HCT116 (cell line): ENCODE measurements at regions not wholly inside any gene's neighbourhood (a gene's known extent, or its start where the extent isn't known, plus 50 kb on each side); places are given as distances from the start of the nearest gene placed in this dataset.

ENCODE experiments used
- ATAC-seq: fragments of 200-7000 bp; cut with Tn5 transposase; 2 replicates; pipeline ENCODE4 v1.9.1; 2020; ENCODE audit warnings: mild to moderate bottlenecking, moderate library complexity
- BruUV-seq: library from RNA; stranded (reverse); fragments of 400-500 nt; replicated peaks from 2 replicates; lab custom pipeline; 2021; lab: Mats Ljungman, UMichigan
- CTCF ChIA-PET: fragments of 300-600 bp; sonication (Branson Sonifier 250); formaldehyde crosslinking; loops from one replicate; lab custom pipeline; 2021; ENCODE audit warnings: antibody characterized with exemption; lab: Charles Lee
- POLR2A ChIA-PET: fragments of 300-600, 350-600 bp; sonication (Branson Sonifier 250); formaldehyde crosslinking; loops from one replicate; lab custom pipeline; 2021; ENCODE audit warnings: antibody characterized with exemption; lab: Charles Lee
- RAD21 ChIA-PET, 2 experiments: fragments of 300-600 bp; sonication (Branson Sonifier 250); formaldehyde crosslinking; loops; one replicate each; lab custom pipeline; 2023; ENCODE audit warnings: low total read pairs in 2 of 2; ENCODE audit not compliant: uncharacterized antibody in 2 of 2, unreplicated experiment in 2 of 2, low non-redundant PET in 1 of 2; lab: Charles Lee
- DNase-seq: peaks from one replicate; pipeline ENCODE4 v3.0.0-alpha.2; 2010; ENCODE audit warnings: low read depth, low spot score
- H2AFZ ChIP-seq: fragments of 200-600 bp; shearing (Covaris generic), sonication (generic); 2 replicates; pipeline ENCODE4 v1.6.1; 2017; ENCODE audit warnings: low read depth, mixed run types, mixed read lengths, antibody characterized with exemption, low read length; ENCODE audit not compliant: poor library complexity, severe bottlenecking
- H3K27ac ChIP-seq: 2 replicates; pipeline ENCODE4 v1.5.1; 2012; ENCODE audit warnings: low read depth, low read length
- H3K27me3 ChIP-seq: fragments of 200-600 bp; sonication (generic); 2 replicates; pipeline ENCODE4 v1.6.1; 2016; ENCODE audit warnings: mixed run types, low read length, mixed read lengths; ENCODE audit not compliant: insufficient read depth
- H3K36me3 ChIP-seq, 2 experiments: fragments of 200-500 bp in 1 of 2; fragments of 200-600 bp in 1 of 2; sonication (Bioruptor generic) in 1 of 2; sonication (generic) in 1 of 2; 2 replicates each; pipeline versions ENCODE4 v1.5.1 to v1.6.1; 2014 to 2016; ENCODE audit warnings: low read length in 2 of 2, inconsistent platforms in 1 of 2, mixed read lengths in 1 of 2, mixed run types in 1 of 2; ENCODE audit not compliant: insufficient read depth in 2 of 2, control insufficient read depth in 1 of 2
- H3K4me1 ChIP-seq, 2 experiments: fragments of 200-600 bp in 1 of 2; sonication (generic) in 1 of 2; 2 replicates each; pipeline versions ENCODE4 v1.5.1 to v1.6.1; 2012 to 2017; ENCODE audit warnings: low read length in 2 of 2, inconsistent platforms in 1 of 2, mild to moderate bottlenecking in 1 of 2, mixed read lengths in 1 of 2, mixed run types in 1 of 2, moderate library complexity in 1 of 2; ENCODE audit not compliant: insufficient read depth in 2 of 2, control insufficient read depth in 1 of 2
- H3K4me2 ChIP-seq: fragments of 200-600 bp; sonication (generic); 2 replicates; pipeline ENCODE4 v1.6.1; 2017; ENCODE audit warnings: mixed run types, low read length, mixed read lengths
- H3K4me3 ChIP-seq, 2 experiments: fragments of 200-600 bp in 1 of 2; sonication (generic) in 1 of 2; replicated peaks in 1 of 2; 2 replicates each; pipeline ENCODE4 v1.5.1; 2011 to 2016; ENCODE audit warnings: low read length in 2 of 2, control low read depth in 1 of 2, low read depth in 1 of 2, mild to moderate bottlenecking in 1 of 2, mixed read lengths in 1 of 2, mixed run types in 1 of 2
- H3K79me2 ChIP-seq: fragments of 200-600 bp; sonication (generic); 2 replicates; pipeline ENCODE4 v1.6.1; 2017; ENCODE audit warnings: mild to moderate bottlenecking, mixed run types, low read length, moderate library complexity, mixed read lengths; ENCODE audit not compliant: insufficient read depth
- H3K9ac ChIP-seq: fragments of 200-600 bp; sonication (generic); 2 replicates; pipeline ENCODE4 v1.6.1; 2016; ENCODE audit warnings: low read length, mixed read lengths
- H3K9me2 ChIP-seq: fragments of 200-600 bp; sonication (generic), shearing (Covaris generic); 2 replicates; pipeline ENCODE4 v1.6.1; 2017; ENCODE audit warnings: mixed run types, mild to moderate bottlenecking, moderate library complexity; ENCODE audit not compliant: insufficient read depth
- H3K9me3 ChIP-seq, 2 experiments: fragments of 200-500 bp in 1 of 2; fragments of 200-600 bp in 1 of 2; sonication (Bioruptor generic) in 1 of 2; sonication (generic) in 1 of 2; 2 replicates each; pipeline ENCODE4 v1.6.1; 2014 to 2017; ENCODE audit warnings: low read length in 2 of 2, mixed read lengths in 2 of 2, inconsistent platforms in 1 of 2, low read depth in 1 of 2, mild to moderate bottlenecking in 1 of 2, mixed run types in 1 of 2, moderate library complexity in 1 of 2; ENCODE audit not compliant: control insufficient read depth in 1 of 2, insufficient read depth in 1 of 2
- H4K20me1 ChIP-seq: fragments of 200-600 bp; sonication (generic), shearing (Covaris generic); 2 replicates; pipeline ENCODE4 v1.6.1; 2017; ENCODE audit warnings: mixed run types, mild to moderate bottlenecking, moderate library complexity; ENCODE audit not compliant: insufficient read depth
- EGR1 ChIP-seq: IDR thresholded peaks from 2 replicates; pipeline ENCODE4 v1.6.1; 2012; ENCODE audit warnings: low read depth
- ELF1 ChIP-seq: IDR thresholded peaks from 2 replicates; pipeline ENCODE4 v1.6.1; 2012; ENCODE audit warnings: low read depth, borderline replicate concordance
- MAX ChIP-seq: IDR thresholded peaks from 2 replicates; pipeline ENCODE4 v1.6.1; 2012
- REST ChIP-seq: IDR thresholded peaks from 2 replicates; pipeline ENCODE4 v1.6.1; 2012; ENCODE audit warnings: low read depth
- SRF ChIP-seq: IDR thresholded peaks from 2 replicates; pipeline ENCODE4 v1.6.1; 2012; ENCODE audit warnings: low read depth
- TCF7L2 ChIP-seq: IDR thresholded peaks from 2 replicates; pipeline ENCODE4 v1.7.0; 2011; ENCODE audit warnings: borderline replicate concordance, inconsistent platforms; ENCODE audit not compliant: insufficient read depth, insufficient read length; ENCODE audit errors: extremely low read depth
- ZFX ChIP-seq: fragments of 450-650 bp; IDR thresholded peaks from 2 replicates; pipeline ENCODE4 v1.6.1; 2017
- intact Hi-C: fragments of 100-400 bp; cut with micrococcal nuclease; formaldehyde crosslinking; loops from 2 replicates; pipeline ENCODE4 v1.10.0; 2022

GRCh38 chr17:55622547-55622946, 100.1 kb downstream of the TMEM100 start (continued):
- no peak for TF ChIP-seq MAX
- TF ChIP-seq, all 23 proteins: peak for 0

GRCh38 chr17:55620945-55621344, 101.7 kb downstream of the TMEM100 start:
- H3K79me2 ChIP-seq, result no peaks in the 10 kb centered on the region
- ChIA-PET CTCF (no interaction called here), POLR2A (no interaction called here), RAD21 (no interaction called here)
- H2AFZ ChIP-seq, result no peak overlapping the region
- H3K27me3 ChIP-seq, result peaks cover 70% of the 10 kb centered on the region
- H3K9me2 ChIP-seq, result no peaks in the 10 kb centered on the region
- no peaks in the 10 kb centered on the region for H3K36me3 ChIP-seq
- no peaks in the 10 kb centered on the region for H3K9me3 ChIP-seq
- DNase-seq, result no peak
- H3K4me1 ChIP-seq, result no peaks in the 10 kb centered on the region
- TF ChIP-seq SRF (no peak), TCF7L2 (no peak), EGR1 (no peak), ELF1 (no peak), REST (no peak), ZFX (no peak)
- H3K4me3 ChIP-seq, result no peak overlapping the region
- BruUV-seq, result no TSS peak
- no peak overlapping the region for H3K27ac ChIP-seq
- H3K9ac ChIP-seq, result no peak overlapping the region
- no peak overlapping the region for H3K4me2 ChIP-seq
- ATAC-seq, result no peak
- intact Hi-C loops, result no loop called here
- H4K20me1 ChIP-seq, result no peaks in the 10 kb centered on the region
